ENCODE measurements at regions not wholly inside any gene's neighbourhood (a gene's known extent, or its start where the extent isn't known, plus 50 kb on each side); places are given as distances from the start of the nearest gene placed in this dataset.

GRCh38 chr5:91283899-91284298, 99.2 kb downstream of the ARRDC3 start:
- DNase-seq (ENCODE audit: low spot score) = peak; percentile 88

GRCh38 chr5:91283326-91283725, 99.8 kb downstream of the ARRDC3 start:
- peak; percentile 49 for DNase-seq (ENCODE audit: low spot score)

- no peak for DNase-seq (ENCODE audit: low spot score)
Measured at GRCh38 chr5:91282210-91282609, 100.9 kb downstream of the ARRDC3 start.

GRCh38 chr5:91281401-91281800, 101.7 kb downstream of the ARRDC3 start:
- peak; percentile 64 for DNase-seq (ENCODE audit: low spot score)

GRCh38 chr5:91280362-91281269, 102.5 kb downstream of the ARRDC3 start:
- DNase-seq (ENCODE audit: low spot score) = peak; percentile 96

GRCh38 chr5:91277840-91278239, 105.3 kb downstream of the ARRDC3 start:
- DNase-seq (ENCODE audit: low spot score) = no peak

GRCh38 chr5:91277093-91277626, 106.0 kb downstream of the ARRDC3 start:
- DNase-seq (ENCODE audit: low spot score) = no peak

GRCh38 chr5:91272858-91273257, 110.3 kb downstream of the ARRDC3 start:
- DNase-seq (ENCODE audit: low spot score) = no peak

GRCh38 chr5:91271999-91272398, 111.1 kb downstream of the ARRDC3 start:
- DNase-seq (ENCODE audit: low spot score) = no peak

- no peak for DNase-seq (ENCODE audit: low spot score)
Measured at GRCh38 chr5:91269198-91269597, 113.9 kb downstream of the ARRDC3 start.

GRCh38 chr5:91266184-91266705, 116.9 kb downstream of the ARRDC3 start:
- peak; percentile 69 for DNase-seq (ENCODE audit: low spot score)

- DNase-seq (ENCODE audit: low spot score) = no peak
Measured at GRCh38 chr5:91264311-91265051, 118.6 kb downstream of the ARRDC3 start.

- no peak for DNase-seq (ENCODE audit: low spot score)
Measured at GRCh38 chr5:91263898-91264297, 119.2 kb downstream of the ARRDC3 start.

GRCh38 chr5:91257301-91257700, 125.8 kb downstream of the ARRDC3 start:
- no peak for DNase-seq (ENCODE audit: low spot score)

- DNase-seq (ENCODE audit: low spot score) = no peak
Measured at GRCh38 chr5:91256142-91256524, 127.0 kb downstream of the ARRDC3 start.

GRCh38 chr5:91255396-91256141, 127.5 kb downstream of the ARRDC3 start:
- no peak for DNase-seq (ENCODE audit: low spot score)

GRCh38 chr5:91252916-91253315, 130.2 kb downstream of the ARRDC3 start:
- no peak for DNase-seq (ENCODE audit: low spot score)

- DNase-seq (ENCODE audit: low spot score) = peak; percentile 5
Measured at GRCh38 chr5:91245871-91246270, 137.2 kb downstream of the ARRDC3 start.

GRCh38 chr5:91245074-91245452, 138.1 kb downstream of the ARRDC3 start:
- no peak for DNase-seq (ENCODE audit: low spot score)

- no peak for DNase-seq (ENCODE audit: low spot score)
Measured at GRCh38 chr5:91244380-91245073, 138.6 kb downstream of the ARRDC3 start.

GRCh38 chr5:91243852-91244251, 139.3 kb downstream of the ARRDC3 start:
- DNase-seq (ENCODE audit: low spot score) = no peak
